ENCODE measurements at regions not wholly inside any gene's neighbourhood (a gene's known extent, or its start where the extent isn't known, plus 50 kb on each side); places are given as distances from the start of the nearest gene placed in this dataset.
"Not testable (repeated sequence)": the region's sequence is repeated elsewhere in the genome, so short reads cannot be mapped to it uniquely, and the experiment has no call there.

- intact Hi-C loops (cut with micrococcal nuclease), result no loop called here
- H3K4me3 Mint-ChIP-seq, result no peak overlapping the region
- H3K9me3 Mint-ChIP-seq, result peaks cover 27% of the 10 kb centered on the region
- H3K4me1 Mint-ChIP-seq (ENCODE audit: low read depth), result no peaks in the 10 kb centered on the region
- H3K36me3 Mint-ChIP-seq (ENCODE audit: low read depth), result no peaks in the 10 kb centered on the region
- H3K27ac Mint-ChIP-seq, result no peak overlapping the region
- no peaks in the 10 kb centered on the region for H3K27me3 Mint-ChIP-seq
Observed at GRCh38 chr2:150672311-150672710, 184.8 kb upstream of the RND3 start.

- Mint-ChIP-seq H3K36me3 (ENCODE audit: low read depth) (no peaks in the 10 kb centered on the region), H3K4me3 (no peak overlapping the region), H3K27ac (no peak overlapping the region), H3K27me3 (no peaks in the 10 kb centered on the region), H3K9me3 (peaks cover 31% of the 10 kb centered on the region), H3K4me1 (ENCODE audit: low read depth) (no peaks in the 10 kb centered on the region)
- intact Hi-C loops (cut with micrococcal nuclease), result no loop called here
Observed at GRCh38 chr2:150669492-150669891, 182.0 kb upstream of the RND3 start.

DNA sequence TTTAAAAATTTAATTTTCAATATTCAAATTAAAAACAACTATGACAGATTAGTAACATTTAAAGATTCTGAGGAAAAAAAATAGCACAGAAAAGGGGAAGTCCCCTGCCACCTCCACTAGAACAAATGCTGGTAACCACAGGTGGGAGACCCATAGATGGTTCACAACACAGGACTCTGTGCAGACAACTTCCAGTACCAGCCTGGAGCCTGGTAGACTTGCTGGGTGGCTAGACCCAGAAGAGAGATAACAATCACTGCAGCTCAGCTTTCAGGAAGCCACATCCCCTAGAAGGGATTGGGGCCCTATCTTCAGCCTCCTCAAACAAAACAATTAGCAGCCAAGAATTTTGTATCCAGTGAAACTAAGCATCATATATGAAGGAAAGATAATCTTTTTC lies 179.6 kb upstream of the RND3 start:
- H3K4me3 Mint-ChIP-seq; H3K27me3 Mint-ChIP-seq; H3K36me3 Mint-ChIP-seq (ENCODE audit: low read depth); H3K4me1 Mint-ChIP-seq (ENCODE audit: low read depth); intact Hi-C loops (cut with micrococcal nuclease); H3K27ac Mint-ChIP-seq: not testable (repeated sequence)
- peaks cover 44% of the 10 kb centered on the region for H3K9me3 Mint-ChIP-seq

DNA sequence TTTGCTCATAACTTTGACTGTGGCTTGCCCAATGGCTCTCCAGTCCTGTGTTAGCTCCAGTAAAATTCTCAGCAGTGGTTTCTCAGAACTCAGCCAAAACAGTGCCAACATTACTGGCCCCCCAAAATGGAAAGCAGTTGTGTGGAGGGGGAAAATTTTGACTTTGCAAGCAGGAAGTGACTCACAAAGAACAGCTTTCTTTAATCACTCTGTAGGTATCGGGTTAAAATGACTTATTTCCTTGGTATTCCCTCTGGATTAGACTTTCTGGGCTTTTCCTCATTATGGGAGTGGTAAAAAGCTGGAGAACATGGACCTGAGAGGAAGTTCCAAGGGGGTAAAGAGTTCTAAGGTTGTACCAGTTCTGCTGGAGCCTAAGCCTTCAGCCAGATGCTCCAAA lies 175.7 kb upstream of the RND3 start:
- intact Hi-C loops (cut with micrococcal nuclease), result no loop called here
- Mint-ChIP-seq H3K36me3 (ENCODE audit: low read depth) (no peaks in the 10 kb centered on the region), H3K27ac (no peak overlapping the region), H3K4me1 (ENCODE audit: low read depth) (no peaks in the 10 kb centered on the region), H3K4me3 (no peak overlapping the region), H3K27me3 (no peaks in the 10 kb centered on the region), H3K9me3 (peaks cover 50% of the 10 kb centered on the region)

DNA sequence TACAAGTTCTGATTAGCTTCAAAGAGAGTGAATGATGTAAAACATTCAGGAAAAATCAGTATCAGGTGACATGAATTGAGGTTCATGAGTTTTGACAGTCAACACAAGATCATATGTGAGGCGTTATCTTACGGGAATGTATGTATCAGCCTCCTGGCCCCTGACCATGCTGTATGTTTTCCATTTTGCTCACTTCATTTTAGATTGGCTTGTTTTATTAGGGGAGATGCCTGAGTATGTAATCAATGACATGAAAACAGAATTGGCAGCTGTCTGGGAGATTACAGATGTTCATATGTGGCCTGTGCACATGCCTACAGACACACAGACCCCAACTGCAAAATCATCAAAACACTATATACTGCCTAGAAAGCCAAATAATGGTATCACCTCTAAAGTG lies 168.5 kb upstream of the RND3 start:
- intact Hi-C loops (cut with micrococcal nuclease), result no loop called here
- no peaks in the 10 kb centered on the region for H3K4me1 Mint-ChIP-seq (ENCODE audit: low read depth)
- H3K27me3 Mint-ChIP-seq, result no peaks in the 10 kb centered on the region
- H3K4me3 Mint-ChIP-seq, result no peak overlapping the region
- H3K9me3 Mint-ChIP-seq, result peaks cover 26% of the 10 kb centered on the region
- H3K27ac Mint-ChIP-seq, result no peak overlapping the region
- no peaks in the 10 kb centered on the region for H3K36me3 Mint-ChIP-seq (ENCODE audit: low read depth)

DNA sequence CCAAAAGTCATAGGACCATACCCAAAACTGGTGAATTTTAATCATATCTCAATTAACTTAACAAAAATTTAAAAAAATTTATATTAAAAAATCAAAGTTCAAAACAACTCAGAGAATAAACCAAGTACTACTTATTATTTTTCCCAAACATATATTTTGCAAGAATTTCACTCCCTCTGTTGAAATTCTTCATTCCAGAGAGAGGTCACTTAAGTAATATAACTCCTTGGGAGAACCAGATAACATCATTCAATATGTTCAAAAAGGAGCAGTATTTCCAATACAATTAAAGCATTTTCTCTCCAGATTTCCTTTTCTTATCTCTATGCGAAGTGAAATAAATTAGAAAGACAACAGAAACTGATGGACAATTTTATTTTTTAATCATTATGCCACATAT lies 165.9 kb upstream of the RND3 start:
- Mint-ChIP-seq H3K27me3 (no peaks in the 10 kb centered on the region), H3K9me3 (peaks cover 13% of the 10 kb centered on the region)

DNA sequence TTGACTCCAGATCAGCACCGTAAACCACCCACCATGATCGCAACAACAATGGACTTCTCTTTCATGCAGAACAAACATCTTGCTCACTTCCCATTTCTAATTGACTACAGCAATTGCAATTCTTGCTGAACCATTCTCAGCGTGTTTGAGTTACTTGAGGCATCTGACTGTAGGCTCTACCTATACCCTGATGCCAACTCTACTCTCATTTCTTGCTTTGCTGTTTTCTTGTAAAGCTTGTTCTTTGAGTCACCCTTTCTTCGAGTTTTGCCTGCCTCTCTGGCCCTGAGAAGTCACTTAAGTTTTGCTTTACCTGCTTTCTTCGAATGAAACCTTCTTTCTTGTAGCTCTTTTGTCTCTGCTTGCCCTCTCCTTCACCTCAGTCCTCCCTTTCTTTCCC lies 160.5 kb upstream of the RND3 start:
- Mint-ChIP-seq H3K36me3 (ENCODE audit: low read depth) (no peaks in the 10 kb centered on the region), H3K4me3 (no peak overlapping the region), H3K27ac (no peak overlapping the region), H3K4me1 (ENCODE audit: low read depth) (no peaks in the 10 kb centered on the region), H3K27me3 (no peaks in the 10 kb centered on the region), H3K9me3 (peaks cover 5% of the 10 kb centered on the region)
- intact Hi-C loops (cut with micrococcal nuclease), result no loop called here

More for the DNA sequence above, 165.9 kb upstream of the RND3 start:
- H3K4me3 Mint-ChIP-seq, result no peak overlapping the region
- H3K4me1 Mint-ChIP-seq (ENCODE audit: low read depth), result no peaks in the 10 kb centered on the region
- intact Hi-C loops (cut with micrococcal nuclease), result no loop called here
- no peak overlapping the region for H3K27ac Mint-ChIP-seq
- no peaks in the 10 kb centered on the region for H3K36me3 Mint-ChIP-seq (ENCODE audit: low read depth)

- Mint-ChIP-seq H3K27ac (no peak overlapping the region), H3K9me3 (peaks cover 5% of the 10 kb centered on the region), H3K36me3 (ENCODE audit: low read depth) (no peaks in the 10 kb centered on the region), H3K4me1 (ENCODE audit: low read depth) (no peaks in the 10 kb centered on the region), H3K4me3 (no peak overlapping the region), H3K27me3 (no peaks in the 10 kb centered on the region)
- intact Hi-C loops (cut with micrococcal nuclease), result no loop called here
Observed at GRCh38 chr2:150646746-150647145, 159.3 kb upstream of the RND3 start.

GRCh38 chr2:150644298-150645067 lies 157.0 kb upstream of the RND3 start:
- Mint-ChIP-seq H3K27me3 (no peaks in the 10 kb centered on the region), H3K4me3 (no peak overlapping the region), H3K9me3 (peaks cover 5% of the 10 kb centered on the region), H3K4me1 (ENCODE audit: low read depth) (no peaks in the 10 kb centered on the region), H3K36me3 (ENCODE audit: low read depth) (no peaks in the 10 kb centered on the region), H3K27ac (no peak overlapping the region)
- intact Hi-C loops (cut with micrococcal nuclease), result no loop called here

GRCh38 chr2:150643114-150643725 lies 155.8 kb upstream of the RND3 start:
- no peaks in the 10 kb centered on the region for H3K36me3 Mint-ChIP-seq (ENCODE audit: low read depth)
- H3K27ac Mint-ChIP-seq, result no peak overlapping the region
- H3K9me3 Mint-ChIP-seq, result peaks cover 5% of the 10 kb centered on the region

GRCh38 chr2:150640039-150640438 lies 152.6 kb upstream of the RND3 start:
- intact Hi-C loops (cut with micrococcal nuclease), result no loop called here
- no peaks in the 10 kb centered on the region for H3K9me3 Mint-ChIP-seq
- no peak overlapping the region for H3K4me3 Mint-ChIP-seq
- no peaks in the 10 kb centered on the region for H3K27me3 Mint-ChIP-seq
- no peaks in the 10 kb centered on the region for H3K36me3 Mint-ChIP-seq (ENCODE audit: low read depth)
- H3K27ac Mint-ChIP-seq, result no peak overlapping the region
- no peaks in the 10 kb centered on the region for H3K4me1 Mint-ChIP-seq (ENCODE audit: low read depth)

More at GRCh38 chr2:150643114-150643725, 155.8 kb upstream of the RND3 start:
- Mint-ChIP-seq H3K4me1 (ENCODE audit: low read depth) (no peaks in the 10 kb centered on the region), H3K27me3 (no peaks in the 10 kb centered on the region), H3K4me3 (no peak overlapping the region)
- intact Hi-C loops (cut with micrococcal nuclease), result no loop called here

GRCh38 chr2:150639383-150639782 lies 151.9 kb upstream of the RND3 start:
- H3K9me3 Mint-ChIP-seq, result no peaks in the 10 kb centered on the region
- intact Hi-C loops (cut with micrococcal nuclease), result no loop called here
- no peaks in the 10 kb centered on the region for H3K36me3 Mint-ChIP-seq (ENCODE audit: low read depth)
- H3K4me3 Mint-ChIP-seq, result no peak overlapping the region
- H3K4me1 Mint-ChIP-seq (ENCODE audit: low read depth), result no peaks in the 10 kb centered on the region
- no peaks in the 10 kb centered on the region for H3K27me3 Mint-ChIP-seq
- no peak overlapping the region for H3K27ac Mint-ChIP-seq

- Mint-ChIP-seq H3K4me1 (ENCODE audit: low read depth) (no peaks in the 10 kb centered on the region), H3K36me3 (ENCODE audit: low read depth) (no peaks in the 10 kb centered on the region), H3K9me3 (peaks cover 9% of the 10 kb centered on the region), H3K4me3 (no peak overlapping the region), H3K27me3 (no peaks in the 10 kb centered on the region), H3K27ac (no peak overlapping the region)
- intact Hi-C loops (cut with micrococcal nuclease), result no loop called here
Observed at GRCh38 chr2:150631236-150631821, 143.9 kb upstream of the RND3 start.

GRCh38 chr2:150630587-150631235 lies 143.2 kb upstream of the RND3 start:
- no peaks in the 10 kb centered on the region for H3K27me3 Mint-ChIP-seq
- H3K4me3 Mint-ChIP-seq, result no peak overlapping the region
- intact Hi-C loops (cut with micrococcal nuclease), result no loop called here
- H3K27ac Mint-ChIP-seq, result no peak overlapping the region
- no peaks in the 10 kb centered on the region for H3K36me3 Mint-ChIP-seq (ENCODE audit: low read depth)
- peaks cover 9% of the 10 kb centered on the region for H3K9me3 Mint-ChIP-seq
- no peaks in the 10 kb centered on the region for H3K4me1 Mint-ChIP-seq (ENCODE audit: low read depth)
